GM19468 (cell line): ENCODE measurements at regions not wholly inside any gene's neighbourhood (a gene's known extent, or its start where the extent isn't known, plus 50 kb on each side); places are given as distances from the start of the nearest gene placed in this dataset.

Experiments
- ATAC-seq: cut with Tn5 transposase; IDR thresholded peaks from one replicate; pipeline ENCODE4 v1.9.1; 2021; ENCODE audit warnings: mild to moderate bottlenecking, moderate library complexity, moderate number of reproducible peaks; ENCODE audit not compliant: unreplicated experiment; ENCODE audit errors: extremely low read depth

DNA sequence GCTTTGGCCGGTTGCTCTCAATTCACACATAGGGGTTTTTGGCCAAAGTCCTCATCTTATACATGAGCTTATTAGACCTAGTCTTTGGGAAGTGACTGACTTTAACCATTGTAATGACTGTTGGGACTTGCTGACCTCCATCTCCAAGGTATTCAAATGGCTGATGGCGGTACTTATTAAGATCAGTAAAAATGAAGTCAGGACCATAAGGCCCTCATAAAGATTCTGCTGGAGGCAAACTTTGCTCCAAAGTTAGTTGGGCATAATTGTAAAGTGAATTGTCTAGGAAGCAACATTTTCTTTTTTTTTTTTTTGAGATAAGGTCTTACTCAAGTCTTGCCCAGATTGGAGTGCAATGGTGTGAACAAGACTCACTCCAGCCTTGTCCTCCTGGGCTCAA is 76.3 kb upstream of the MKLN1 start:
- no peak for ATAC-seq

DNA sequence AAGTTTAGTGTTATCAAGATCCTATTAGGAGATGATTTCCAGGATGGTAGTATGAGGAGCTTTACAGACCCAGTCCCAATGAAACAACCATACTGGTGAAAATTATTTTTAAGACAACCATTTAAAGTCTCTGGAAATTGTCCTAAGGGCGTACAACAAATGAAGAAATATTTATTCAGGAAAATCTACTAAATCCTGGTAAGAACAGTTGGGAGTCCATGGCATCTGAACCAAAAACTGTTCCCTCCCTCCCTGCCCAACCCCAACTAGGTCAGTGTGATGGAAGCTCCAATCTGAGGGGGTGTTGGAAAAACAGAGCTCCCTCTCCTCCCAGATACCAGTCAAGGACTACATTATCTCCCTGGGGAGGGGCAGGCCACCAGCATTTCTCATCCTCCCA is 74.7 kb upstream of the MKLN1 start:
- ATAC-seq: no peak

DNA sequence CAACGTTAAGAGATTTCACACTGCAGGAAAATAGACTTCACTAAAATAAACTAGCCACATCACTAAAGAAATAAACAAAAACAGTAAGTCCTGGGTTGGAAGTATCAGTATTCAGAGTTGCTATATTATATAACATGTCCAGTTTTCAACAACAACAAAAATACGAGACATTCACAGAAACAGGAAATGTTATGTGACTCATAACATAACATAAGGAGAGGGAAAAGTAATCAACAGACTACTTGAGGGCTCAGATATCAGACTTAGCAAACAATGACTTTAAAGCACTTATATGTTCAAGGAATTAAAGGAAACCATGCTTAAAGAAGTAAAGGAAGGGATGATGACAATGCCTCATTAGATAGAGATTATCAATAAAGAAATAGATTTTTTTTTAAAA is 73.5 kb upstream of the MKLN1 start:
- no peak for ATAC-seq

DNA sequence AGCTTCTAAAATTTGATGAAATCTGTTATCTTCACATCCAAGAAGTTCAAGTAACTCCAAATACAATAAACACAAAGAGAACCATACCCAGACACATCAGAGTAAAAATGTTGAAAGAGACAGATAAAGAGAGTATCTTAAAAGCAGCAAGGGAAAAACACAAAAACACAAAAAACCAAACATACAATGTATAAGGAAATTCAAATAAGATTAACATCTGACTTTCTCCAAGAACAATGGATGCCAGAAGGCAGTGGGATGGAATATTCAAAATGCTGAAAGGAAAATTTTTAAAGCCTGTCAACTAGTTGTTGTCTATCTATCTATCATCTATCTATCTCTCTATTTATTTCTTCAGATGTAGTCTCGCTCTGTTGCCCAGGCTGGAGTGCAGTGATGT is 72.4 kb upstream of the MKLN1 start:
- no peak for ATAC-seq

DNA sequence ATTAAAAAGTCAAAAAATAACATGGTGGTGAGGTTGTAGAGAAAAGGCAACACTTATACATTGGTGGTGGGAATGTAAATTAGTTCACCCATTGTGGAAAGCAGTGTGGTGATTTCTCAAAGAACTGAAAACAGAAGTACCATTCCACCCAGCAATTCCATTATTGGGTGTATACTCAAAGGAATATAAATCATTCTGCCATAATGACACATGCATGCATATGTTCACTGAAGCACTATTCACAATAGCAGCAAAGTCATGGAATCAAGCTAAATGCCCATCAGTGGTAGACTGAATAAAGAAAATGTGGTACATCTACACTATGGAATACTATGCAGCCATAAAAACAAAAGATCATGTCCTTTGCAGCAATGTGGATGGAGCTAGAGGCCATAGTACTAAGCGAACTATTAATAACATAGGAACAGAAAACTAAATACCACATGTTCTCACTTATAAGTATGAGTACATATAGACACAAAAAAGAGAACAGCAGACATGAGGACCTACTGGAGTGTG is 66.1 kb upstream of the MKLN1 start:
- no peak for ATAC-seq

DNA sequence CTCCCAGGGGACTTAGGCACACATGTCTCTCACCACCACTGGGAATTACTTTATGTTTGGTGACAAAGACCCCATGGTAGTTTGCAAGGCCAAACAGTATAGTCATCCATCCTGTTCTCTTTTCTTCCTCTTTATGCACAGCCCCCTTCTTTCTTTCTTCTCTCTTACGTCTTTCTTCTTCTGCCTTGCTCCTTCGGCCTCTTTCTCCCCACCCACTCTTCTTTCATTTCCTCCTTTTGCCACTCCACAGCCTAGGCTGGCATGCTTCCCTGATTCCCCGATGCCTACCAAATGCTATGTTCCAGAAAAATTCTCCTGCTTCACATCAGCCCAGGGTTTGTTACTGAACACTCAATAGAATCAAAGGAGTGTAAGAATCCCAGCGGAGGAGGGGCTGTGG is 62.4 kb upstream of the MKLN1 start:
- ATAC-seq: no peak

DNA sequence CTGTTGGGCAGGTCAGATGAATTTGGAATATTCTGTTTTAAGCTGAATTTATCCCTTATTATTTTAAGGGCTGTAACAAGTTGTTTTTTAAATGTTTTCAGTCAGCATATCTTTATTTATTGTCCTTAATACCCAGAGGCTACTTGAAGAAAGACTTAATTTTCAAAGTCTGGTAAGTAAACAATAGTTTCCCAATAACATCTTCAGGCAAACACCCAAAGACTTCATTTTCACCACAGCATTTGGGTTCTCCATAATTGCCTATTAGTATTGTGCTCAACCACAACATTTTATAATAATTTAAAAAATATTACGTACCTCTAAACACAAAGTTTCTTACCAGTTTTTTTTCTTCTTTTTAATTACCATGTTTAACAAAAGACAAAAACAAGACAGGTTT is 60.0 kb upstream of the MKLN1 start:
- ATAC-seq: no peak

DNA sequence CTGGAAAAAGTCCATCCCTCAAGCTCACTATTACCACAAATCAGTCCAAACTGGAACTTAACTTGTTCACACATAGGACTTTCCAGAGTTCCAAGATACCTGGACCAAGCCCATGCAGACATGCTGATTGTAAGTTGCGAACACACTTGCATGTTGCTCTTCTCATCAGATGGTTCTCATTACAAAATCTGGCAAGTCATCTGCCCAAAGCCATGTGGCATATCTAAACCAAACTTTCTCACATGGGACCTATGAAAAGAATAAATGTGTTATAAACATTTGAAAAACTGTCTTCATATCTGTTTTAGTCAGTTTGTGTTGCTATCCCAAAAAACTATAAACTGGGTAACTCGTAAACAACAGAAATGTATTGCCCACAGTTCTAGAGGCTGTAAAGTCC is 58.8 kb upstream of the MKLN1 start:
- no peak for ATAC-seq

DNA sequence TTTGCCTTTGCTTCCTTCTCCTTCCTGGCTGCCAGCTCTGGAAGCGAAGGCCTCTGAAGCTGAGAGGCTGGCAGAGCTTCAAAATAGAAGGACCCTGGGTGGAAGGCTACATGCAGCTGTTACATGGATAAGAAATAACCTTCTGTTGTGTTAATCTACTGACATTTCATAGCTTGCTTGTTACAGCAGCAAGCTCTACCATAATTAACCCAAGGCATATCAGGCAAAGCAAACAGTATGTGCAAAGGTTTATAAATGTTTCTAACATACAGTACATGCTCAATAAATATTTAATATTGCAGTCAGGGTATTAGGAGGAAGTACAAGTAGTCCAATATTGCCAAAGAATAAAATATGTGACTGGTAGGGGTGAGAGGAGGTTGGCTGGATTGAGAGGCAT is 55.6 kb upstream of the MKLN1 start:
- ATAC-seq: no peak

DNA sequence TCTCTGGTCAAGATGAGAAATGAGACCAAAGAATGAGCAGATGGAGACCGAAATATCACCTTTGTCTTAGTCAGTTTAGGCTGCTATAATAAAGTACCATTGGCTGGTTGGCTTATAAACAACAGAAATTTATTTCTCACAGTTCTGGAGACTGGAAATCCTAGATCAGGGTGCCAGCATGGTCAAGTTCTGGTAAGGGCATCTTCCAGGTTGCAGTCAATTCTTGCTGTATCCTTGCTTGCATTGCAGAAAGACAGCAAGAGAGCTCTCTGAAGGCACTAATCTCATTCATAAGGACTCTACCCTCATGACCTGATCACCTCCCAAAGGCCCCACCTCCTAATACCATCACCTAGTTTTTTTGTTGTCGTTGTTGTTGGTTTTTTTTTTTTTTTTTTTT is 52.7 kb upstream of the MKLN1 start:
- ATAC-seq: no peak

DNA sequence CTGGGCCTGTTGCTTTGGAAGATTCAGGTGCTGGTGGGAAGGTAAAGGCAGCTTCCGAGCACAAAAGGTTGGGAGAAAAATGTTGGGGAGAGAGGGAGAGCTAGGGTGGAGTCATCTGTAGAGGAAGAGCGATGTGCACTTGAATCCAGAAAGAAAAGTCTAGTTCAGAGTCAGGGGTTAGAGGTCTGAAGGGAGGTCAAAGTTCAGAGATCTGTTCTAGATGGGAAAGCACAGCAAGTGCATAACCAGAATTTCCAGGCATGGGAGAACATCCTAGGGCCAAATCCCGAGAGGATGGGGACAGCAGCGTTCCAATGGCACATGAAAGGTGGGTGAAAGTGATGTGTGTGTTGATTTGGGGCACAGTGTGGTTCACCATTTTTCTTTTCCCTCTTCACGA is 51.5 kb upstream of the MKLN1 start:
- ATAC-seq: no peak

DNA sequence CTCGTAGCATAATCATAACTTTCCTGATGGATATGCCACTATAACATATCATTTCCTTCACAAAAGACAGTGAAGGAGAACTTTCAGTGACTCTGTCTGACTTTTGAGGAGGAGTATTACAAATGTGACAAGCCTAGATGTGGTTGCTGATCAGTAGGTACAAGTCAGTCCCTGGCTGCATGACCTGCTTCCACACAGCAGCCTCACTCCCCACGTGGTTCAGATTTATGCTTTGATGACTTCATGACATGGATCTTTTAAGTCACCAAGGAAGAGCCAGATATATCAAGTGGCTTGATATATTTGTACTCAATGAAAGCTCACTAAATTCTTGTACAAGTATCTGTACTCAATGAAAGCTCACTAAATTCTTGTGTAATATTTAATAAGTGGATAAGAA is 50.9 kb upstream of the MKLN1 start:
- no peak for ATAC-seq
